IMR-90 (cell line): ENCODE measurements at regions not wholly inside any gene's neighbourhood (a gene's known extent, or its start where the extent isn't known, plus 50 kb on each side); places are given as distances from the start of the nearest gene placed in this dataset.

Experiments used
- ATAC-seq: fragments of 200-7000 bp; cut with Tn5 transposase; 2 replicates; pipeline ENCODE4 v1.9.1; 2020; ENCODE audit warnings: low read depth, mild to moderate bottlenecking, moderate library complexity
- BruUV-seq: library from RNA; stranded (reverse); fragments of 400-500 nt; replicated peaks from 2 replicates; lab custom pipeline; 2021; lab: Mats Ljungman, UMichigan
- CTCF ChIA-PET: fragments of 300-600 bp; formaldehyde crosslinking; extraction: SDS; loops from one replicate; lab custom pipeline; 2021; ENCODE audit warnings: antibody characterized with exemption; lab: Yijun Ruan, JAX
- POLR2A ChIA-PET: fragments of 300-600 bp; sonication (Branson Sonifier 250); formaldehyde crosslinking; loops from one replicate; lab custom pipeline; 2022; ENCODE audit warnings: antibody characterized with exemption; ENCODE audit not compliant: unreplicated experiment; lab: Charles Lee
- DNase-seq: peaks from one replicate; pipeline ENCODE4 v3.0.0; 2013
- H2AFZ ChIP-seq: replicated peaks from 2 replicates; pipeline ENCODE3; 2013; ENCODE audit warnings: low read length, mild to moderate bottlenecking; ENCODE audit not compliant: poor library complexity
- H2AK5ac ChIP-seq: 2 replicates; pipeline ENCODE4 v1.6.1; 2013; ENCODE audit warnings: low read depth, low read length, inconsistent platforms
- H2AK9ac ChIP-seq: replicated peaks from 2 replicates; pipeline ENCODE3; 2013; ENCODE audit warnings: mild to moderate bottlenecking, low read depth, low read length, moderate library complexity; ENCODE audit not compliant: poor library complexity
- H2BK120ac ChIP-seq: 2 replicates; pipeline ENCODE4 v1.6.1; 2013; ENCODE audit warnings: low read depth, low read length, inconsistent platforms
- H2BK15ac ChIP-seq: 3 replicates; pipeline ENCODE4 v1.6.1; 2013; ENCODE audit warnings: low read depth, low read length, inconsistent platforms
- H2BK20ac ChIP-seq: 2 replicates; pipeline ENCODE4 v1.6.1; 2013; ENCODE audit warnings: low read depth, mild to moderate bottlenecking, inconsistent platforms, low read length, moderate library complexity
- H2BK5ac ChIP-seq: 2 replicates; pipeline ENCODE4 v1.6.1; 2013; ENCODE audit warnings: mild to moderate bottlenecking, low read depth, low read length, inconsistent platforms; ENCODE audit not compliant: poor library complexity, severe bottlenecking
- H3K14ac ChIP-seq: replicated peaks from 2 replicates; pipeline ENCODE4 v1.6.1; 2013; ENCODE audit warnings: low read depth, low read length, inconsistent platforms
- H3K18ac ChIP-seq: 2 replicates; pipeline ENCODE4 v1.6.1; 2013; ENCODE audit warnings: low read depth, low read length, control low read depth
- H3K23ac ChIP-seq: 2 replicates; pipeline ENCODE4 v1.6.1; 2013; ENCODE audit warnings: low read depth, low read length, inconsistent platforms
- H3K27ac ChIP-seq: 2 replicates; pipeline ENCODE4 v1.5.1; 2013; ENCODE audit warnings: mild to moderate bottlenecking, control low read depth, low read length; ENCODE audit not compliant: insufficient read depth
- H3K27me3 ChIP-seq: 2 replicates; pipeline ENCODE4 v1.6.1; 2013; ENCODE audit warnings: low read length; ENCODE audit not compliant: control insufficient read depth, insufficient read depth
- H3K36me3 ChIP-seq: 2 replicates; pipeline ENCODE4 v1.6.1; 2013; ENCODE audit warnings: low read length, mixed read lengths; ENCODE audit not compliant: control insufficient read depth, insufficient read depth
- H3K4ac ChIP-seq: 2 replicates; pipeline ENCODE4 v1.6.1; 2013; ENCODE audit warnings: low read depth, low read length, inconsistent platforms
- H3K4me1 ChIP-seq: 2 replicates; pipeline ENCODE4 v1.6.1; 2013; ENCODE audit warnings: low read length, mixed read lengths; ENCODE audit not compliant: control insufficient read depth, insufficient read depth
- H3K4me2 ChIP-seq: 2 replicates; pipeline ENCODE4 v1.6.1; 2013; ENCODE audit warnings: low read depth, mild to moderate bottlenecking, control low read depth, low read length, moderate library complexity
- H3K4me3 ChIP-seq: 2 replicates; pipeline ENCODE4 v1.5.1; 2013; ENCODE audit warnings: low read depth, mild to moderate bottlenecking, control low read depth, low read length, moderate library complexity; ENCODE audit not compliant: insufficient read depth
- H3K56ac ChIP-seq: 2 replicates; pipeline ENCODE4 v1.6.1; 2013; ENCODE audit warnings: low read length, inconsistent platforms; ENCODE audit not compliant: insufficient read depth; ENCODE audit errors: extremely low read depth
- H3K79me1 ChIP-seq, 2 experiments: 2 replicates each; pipeline ENCODE4 v1.6.1; 2013; ENCODE audit warnings: low read length in 2 of 2, inconsistent platforms in 1 of 2, low read depth in 1 of 2
- H3K9ac ChIP-seq: 2 replicates; pipeline ENCODE4 v1.6.1; 2013; ENCODE audit warnings: low read depth, low read length, control low read depth
- H3K9me1 ChIP-seq: 2 replicates; pipeline ENCODE4 v1.6.1; 2013; ENCODE audit warnings: low read length, inconsistent platforms; ENCODE audit not compliant: insufficient read depth
- H3K9me3 ChIP-seq: 2 replicates; pipeline ENCODE4 v1.6.1; 2013; ENCODE audit warnings: low read length; ENCODE audit not compliant: control insufficient read depth, insufficient read depth
- H4K20me1 ChIP-seq: 2 replicates; pipeline ENCODE4 v1.6.1; 2013; ENCODE audit warnings: low read length, inconsistent platforms; ENCODE audit not compliant: insufficient read depth
- H4K5ac ChIP-seq: 2 replicates; pipeline ENCODE4 v1.6.1; 2013; ENCODE audit warnings: mild to moderate bottlenecking, low read depth, low read length, control low read depth
- H4K8ac ChIP-seq, 2 experiments: 2 replicates each; pipeline ENCODE4 v1.6.1; 2013; ENCODE audit warnings: low read depth in 2 of 2, low read length in 2 of 2, control low read depth in 1 of 2, inconsistent platforms in 1 of 2
- H4K91ac ChIP-seq: 2 replicates; pipeline ENCODE4 v1.6.1; 2013; ENCODE audit warnings: low read depth, low read length, inconsistent platforms; ENCODE audit not compliant: insufficient read depth
- BHLHE40 ChIP-seq: fragments of 150-350 bp; IDR thresholded peaks from 2 replicates; pipeline ENCODE4 v1.6.1; 2016; ENCODE audit warnings: mild to moderate bottlenecking, low read depth, low read length
- CEBPB ChIP-seq: IDR thresholded peaks from 2 replicates; pipeline ENCODE4 v1.6.1; 2012; ENCODE audit warnings: low read depth, low read length, improper control_type of control experiment
- CHD1 ChIP-seq: IDR thresholded peaks from 2 replicates; pipeline ENCODE4 v1.6.1; 2012; ENCODE audit warnings: low read depth, low read length, improper control_type of control experiment
- CTCF ChIP-seq: conservative IDR thresholded peaks from 2 replicates; pipeline ENCODE4 v1.5.1; 2012; ENCODE audit warnings: mild to moderate bottlenecking, low read depth, low read length, improper control_type of control experiment
- ELK1 ChIP-seq: fragments of 150-350 bp; IDR thresholded peaks from 2 replicates; pipeline ENCODE4 v1.6.1; 2016; ENCODE audit warnings: low read depth, mild to moderate bottlenecking, low read length, moderate library complexity, borderline replicate concordance
- FOS ChIP-seq: fragments of 150-350 bp; IDR thresholded peaks from 2 replicates; pipeline ENCODE4 v1.6.1; 2016; ENCODE audit warnings: low read depth, low read length
- MAFK ChIP-seq: IDR thresholded peaks from 2 replicates; pipeline ENCODE4 v1.6.1; 2012; ENCODE audit warnings: low read depth, low read length, improper control_type of control experiment
- MAZ ChIP-seq: IDR thresholded peaks from 2 replicates; pipeline ENCODE4 v1.6.1; 2012; ENCODE audit warnings: low read depth, mild to moderate bottlenecking, low read length, improper control_type of control experiment, moderate library complexity, borderline replicate concordance
- MXI1 ChIP-seq: IDR thresholded peaks from 2 replicates; pipeline ENCODE4 v1.6.1; 2012; ENCODE audit warnings: low read depth, mild to moderate bottlenecking, low read length, moderate library complexity, borderline replicate concordance
- NFE2L2 ChIP-seq: fragments of 150-350 bp; IDR thresholded peaks from 2 replicates; pipeline ENCODE4 v1.6.1; 2016; ENCODE audit warnings: low read depth, mild to moderate bottlenecking, low read length
- POLR2A ChIP-seq: IDR thresholded peaks from 2 replicates; pipeline ENCODE4 v1.6.1; 2012; ENCODE audit warnings: mild to moderate bottlenecking, low read depth, low read length
- RAD21 ChIP-seq: IDR thresholded peaks from 2 replicates; pipeline ENCODE4 v1.6.1; 2012; ENCODE audit warnings: low read length, improper control_type of control experiment
- RCOR1 ChIP-seq: IDR thresholded peaks from 2 replicates; pipeline ENCODE4 v1.6.1; 2012; ENCODE audit warnings: mild to moderate bottlenecking, low read length, improper control_type of control experiment; ENCODE audit not compliant: insufficient replicate concordance
- RFX5 ChIP-seq: IDR thresholded peaks from 2 replicates; pipeline ENCODE4 v1.8.0; 2012; ENCODE audit warnings: low read depth, mild to moderate bottlenecking, low read length, moderate library complexity
- SMC3 ChIP-seq: fragments of 150-350 bp; IDR thresholded peaks from 2 replicates; pipeline ENCODE4 v1.6.1; 2016; ENCODE audit warnings: low read depth, mild to moderate bottlenecking, antibody characterized with exemption, low read length, moderate library complexity
- USF2 ChIP-seq: fragments of 150-350 bp; IDR thresholded peaks from 2 replicates; pipeline ENCODE4 v1.6.1; 2017; ENCODE audit warnings: mild to moderate bottlenecking, antibody characterized with exemption, low read length, low read depth
- WGBS, 2 experiments: methylation state at CpG; one replicate each; pipeline versions ENCODE4 v1.1.5 to v1.1.7; 2013; ENCODE audit warnings: missing lambda C conversion rate in 2 of 2; ENCODE audit not compliant: insufficient read length in 1 of 2; ENCODE audit errors: extremely low coverage in 2 of 2; 5-methylcytosine and 5-hydroxymethylcytosine counted together
- dilution Hi-C: fragments of 300-500 bp; cut with HindIII; formaldehyde crosslinking; loops from one replicate; pipeline ENCODE4 v1.14.3; 2018; ENCODE audit warnings: low sequenced_read_pairs; ENCODE audit not compliant: unreplicated experiment
- in situ Hi-C: fragments of 300-500 bp; cut with MboI; formaldehyde crosslinking; loops from 3 replicates; pipeline ENCODE4 v1.14.3; 2019; ENCODE audit warnings: low sequenced_read_pairs, inconsistent platforms, mixed read lengths
- intact Hi-C: fragments of 100-400 bp; cut with micrococcal nuclease; formaldehyde crosslinking; loops from 2 replicates; pipeline ENCODE4 v1.10.0; 2022

GRCh38 chr11:10627816-10628215, 59.4 kb upstream of the LYVE1 start:
- no peak overlapping the region for H3K27ac ChIP-seq
- no peak overlapping the region for H2BK15ac ChIP-seq
- in situ Hi-C loops (no loop called here), intact Hi-C loops (no loop called here), dilution Hi-C loops (no loop called here)
- H4K5ac ChIP-seq, result no peak overlapping the region
- H2BK120ac ChIP-seq, result no peak overlapping the region
- no peak overlapping the region for H2BK20ac ChIP-seq
- no peak overlapping the region for H2AFZ ChIP-seq
- H2AK5ac ChIP-seq, result no peak overlapping the region
- peaks cover 4% of the 10 kb centered on the region for H3K4me1 ChIP-seq
- H3K9me3 ChIP-seq, result no peaks in the 10 kb centered on the region
- no peaks in the 10 kb centered on the region for H3K27me3 ChIP-seq
- H3K9me1 ChIP-seq, result peaks cover 16% of the 10 kb centered on the region; the same call in 1 of the 2 replicates
- H3K4me2 ChIP-seq, result no peak overlapping the region
- POLR2A ChIA-PET, result no interaction called here
- TF ChIP-seq CTCF, result no peak
- no peak for TF ChIP-seq CHD1
- no peak for TF ChIP-seq ELK1
- no peak for TF ChIP-seq BHLHE40
- no peak for TF ChIP-seq CEBPB
- no peak for TF ChIP-seq NFE2L2
- TF ChIP-seq MAFK, result no peak
- TF ChIP-seq MAZ, result no peak
- TF ChIP-seq MXI1, result no peak
- no peak for TF ChIP-seq FOS
- no peak for TF ChIP-seq SMC3
- TF ChIP-seq POLR2A, result no peak
- no peak for TF ChIP-seq USF2
- TF ChIP-seq RAD21, result no peak
- no peak for TF ChIP-seq RCOR1
- TF ChIP-seq RFX5, result no peak
- ATAC-seq, result no peak
- H3K9ac ChIP-seq, result no peak overlapping the region
- H3K4me3 ChIP-seq, result no peak overlapping the region
- no peak overlapping the region for H3K56ac ChIP-seq
- no peak overlapping the region for H2BK5ac ChIP-seq
- H3K79me1 ChIP-seq, result peaks cover 0 to 27% of the 10 kb centered on the region in 2 experiments; a peak in 1 of 4 replicates
- H2AK9ac ChIP-seq, result no peak overlapping the region
- no peaks in the 10 kb centered on the region for H4K20me1 ChIP-seq
- no TSS peak for BruUV-seq
- WGBS, 2 experiments, result 60% methylated on average over 1 of the region's 5 CpGs; no CpG with 5 or more reads in 1 of the 2 experiments
- no peak for DNase-seq
- CTCF ChIA-PET, result no interaction called here
- H3K18ac ChIP-seq, result no peak overlapping the region
- no peak overlapping the region for H3K23ac ChIP-seq
- H4K8ac ChIP-seq, result no peak overlapping the region
- H3K36me3 ChIP-seq, result peaks cover 82% of the 10 kb centered on the region
- H4K91ac ChIP-seq, result no peak overlapping the region
- H3K14ac ChIP-seq, result no peak overlapping the region
- no peak overlapping the region for H3K4ac ChIP-seq
